PC-3 (cell line): ENCODE measurements at regions not wholly inside any gene's neighbourhood (a gene's known extent, or its start where the extent isn't known, plus 50 kb on each side); places are given as distances from the start of the nearest gene placed in this dataset.

Experiments
- ATAC-seq: fragments of 200-7000 bp; cut with Tn5 transposase; 2 replicates; pipeline ENCODE4 v1.9.1; 2020; ENCODE audit warnings: mild to moderate bottlenecking, moderate library complexity
- BruUV-seq: library from RNA; stranded (reverse); fragments of 400-500 nt; replicated peaks from 2 replicates; lab custom pipeline; 2021; lab: Mats Ljungman, UMichigan
- CTCF ChIA-PET: fragments of 300-600 bp; sonication (Branson Sonifier 250); formaldehyde crosslinking; loops from one replicate; lab custom pipeline; 2022; ENCODE audit warnings: antibody characterized with exemption; lab: Charles Lee
- POLR2A ChIA-PET: fragments of 300-600 bp; sonication (Branson Sonifier 250); formaldehyde crosslinking; loops from one replicate; lab custom pipeline; 2022; ENCODE audit warnings: antibody characterized with exemption; ENCODE audit not compliant: unreplicated experiment; lab: Charles Lee
- DNase-seq: peaks from one replicate; pipeline ENCODE4 v3.0.0-alpha.2; 2015
- H2AFZ ChIP-seq: fragments of 300-600 bp; sonication (generic); 2 replicates; pipeline ENCODE4 v1.6.0; 2016; ENCODE audit warnings: antibody characterized with exemption, low read length
- H3F3A ChIP-seq: fragments of 300-600 bp; sonication (generic); one replicate; pipeline ENCODE4 v1.6.0; 2017; ENCODE audit warnings: antibody characterized with exemption, low read length, control low read depth, mild to moderate bottlenecking; ENCODE audit not compliant: unreplicated experiment
- H3K27ac ChIP-seq: fragments of 300-600 bp; sonication (generic); 2 replicates; pipeline ENCODE4 v1.5.1; 2016; ENCODE audit warnings: mild to moderate bottlenecking, low read length
- H3K27me3 ChIP-seq: fragments of 300-600 bp; sonication (generic); 2 replicates; pipeline ENCODE4 v1.6.1; 2016; ENCODE audit warnings: low read length, mixed read lengths
- H3K36me3 ChIP-seq: fragments of 300-600 bp; sonication (generic); 2 replicates; pipeline ENCODE4 v1.6.1; 2016; ENCODE audit warnings: low read depth, mixed run types, low read length, mixed read lengths
- H3K4me1 ChIP-seq: fragments of 300-600 bp; sonication (generic); 2 replicates; pipeline ENCODE4 v1.5.1; 2016; ENCODE audit warnings: low read length; ENCODE audit not compliant: insufficient read depth
- H3K4me2 ChIP-seq: fragments of 300-600 bp; sonication (generic); 2 replicates; pipeline ENCODE4 v1.6.0; 2016; ENCODE audit warnings: low read length
- H3K4me3 ChIP-seq: fragments of 300-600 bp; sonication (generic); 2 replicates; pipeline ENCODE4 v1.5.1; 2016; ENCODE audit warnings: mild to moderate bottlenecking, low read length, mixed read lengths
- H3K79me2 ChIP-seq: fragments of 300-600 bp; sonication (generic); 2 replicates; pipeline ENCODE4 v1.6.1; 2017; ENCODE audit warnings: low read length, mixed read lengths
- H3K9ac ChIP-seq: fragments of 300-600 bp; sonication (generic); 2 replicates; pipeline ENCODE4 v1.6.0; 2016; ENCODE audit warnings: mild to moderate bottlenecking, low read length
- H3K9me2 ChIP-seq: fragments of 300-600 bp; sonication (generic); replicated peaks from 2 replicates; pipeline ENCODE4 v1.6.1; 2016; ENCODE audit warnings: mixed run types, low read length, mixed read lengths
- H3K9me3 ChIP-seq: fragments of 300-600 bp; sonication (generic); 2 replicates; pipeline ENCODE4 v1.6.1; 2016; ENCODE audit warnings: low read length, mixed read lengths
- H4K20me1 ChIP-seq: fragments of 300-600 bp; sonication (generic); 2 replicates; pipeline ENCODE4 v1.6.1; 2016; ENCODE audit warnings: low read length, mixed read lengths
- EZH2 ChIP-seq: fragments of 300-600 bp; sonication (generic); IDR thresholded peaks from one replicate; pipeline ENCODE4 v1.6.1; 2017; ENCODE audit warnings: antibody characterized with exemption, mild to moderate bottlenecking, low read length; ENCODE audit not compliant: unreplicated experiment
- EZH2phosphoT487 ChIP-seq: fragments of 300-600 bp; sonication (generic); IDR thresholded peaks from 2 replicates; pipeline ENCODE4 v1.6.1; 2018; ENCODE audit warnings: mild to moderate bottlenecking, antibody characterized with exemption, low read length, borderline replicate concordance
- intact Hi-C: fragments of 100-400 bp; cut with micrococcal nuclease; formaldehyde crosslinking; loops from 2 replicates; pipeline ENCODE4 v1.9.0; 2023
- TF ChIP-seq, protein P1 (sequence below): fragments of 300-600 bp; sonication (generic); conservative IDR thresholded peaks from 2 replicates; pipeline ENCODE4 v1.5.1; 2017; ENCODE audit warnings: antibody characterized with exemption, low read depth, mild to moderate bottlenecking, low read length

- Histone ChIP-seq H3K9ac (no peak overlapping the region), H3K36me3 (no peaks in the 10 kb centered on the region), H3F3A (no peaks in the 10 kb centered on the region), H3K79me2 (no peaks in the 10 kb centered on the region), H4K20me1 (no peaks in the 10 kb centered on the region), H3K27me3 (no peaks in the 10 kb centered on the region), H3K9me2 (no peaks in the 10 kb centered on the region), H3K27ac (no peak overlapping the region), H3K9me3 (no peaks in the 10 kb centered on the region), H3K4me3 (no peak overlapping the region), H3K4me2 (peak overlapping the region; percentile 8; the same call in 1 of the 2 replicates), H3K4me1 (peaks cover 22% of the 10 kb centered on the region), H2AFZ (no peak overlapping the region)
- intact Hi-C loops: no loop called here
- ChIA-PET POLR2A (no interaction called here), CTCF (interaction anchor here (0.5 kb wide), 1 partner anchor 100 kb away, joined by 4 read pairs; no protein-coding TSS in a partner anchor)
- TF ChIP-seq EZH2phosphoT487 (no peak), EZH2 (no peak)
- TF ChIP-seq, protein P1, sequence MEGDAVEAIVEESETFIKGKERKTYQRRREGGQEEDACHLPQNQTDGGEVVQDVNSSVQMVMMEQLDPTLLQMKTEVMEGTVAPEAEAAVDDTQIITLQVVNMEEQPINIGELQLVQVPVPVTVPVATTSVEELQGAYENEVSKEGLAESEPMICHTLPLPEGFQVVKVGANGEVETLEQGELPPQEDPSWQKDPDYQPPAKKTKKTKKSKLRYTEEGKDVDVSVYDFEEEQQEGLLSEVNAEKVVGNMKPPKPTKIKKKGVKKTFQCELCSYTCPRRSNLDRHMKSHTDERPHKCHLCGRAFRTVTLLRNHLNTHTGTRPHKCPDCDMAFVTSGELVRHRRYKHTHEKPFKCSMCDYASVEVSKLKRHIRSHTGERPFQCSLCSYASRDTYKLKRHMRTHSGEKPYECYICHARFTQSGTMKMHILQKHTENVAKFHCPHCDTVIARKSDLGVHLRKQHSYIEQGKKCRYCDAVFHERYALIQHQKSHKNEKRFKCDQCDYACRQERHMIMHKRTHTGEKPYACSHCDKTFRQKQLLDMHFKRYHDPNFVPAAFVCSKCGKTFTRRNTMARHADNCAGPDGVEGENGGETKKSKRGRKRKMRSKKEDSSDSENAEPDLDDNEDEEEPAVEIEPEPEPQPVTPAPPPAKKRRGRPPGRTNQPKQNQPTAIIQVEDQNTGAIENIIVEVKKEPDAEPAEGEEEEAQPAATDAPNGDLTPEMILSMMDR: no peak
- DNase-seq (peak; percentile 59), ATAC-seq (no peak)
- no TSS peak for BruUV-seq
These were observed 100.6 kb upstream of the GRIP1 start for GRCh38 chr12:66779466-66779865.

GRCh38 chr12:66786531-66787308 is 107.8 kb upstream of the GRIP1 start:
- Histone ChIP-seq H2AFZ (no peak overlapping the region), H4K20me1 (no peaks in the 10 kb centered on the region), H3K36me3 (no peaks in the 10 kb centered on the region), H3K9me3 (no peaks in the 10 kb centered on the region), H3K27ac (no peak overlapping the region), H3K9me2 (no peaks in the 10 kb centered on the region), H3K4me2 (no peak overlapping the region), H3K4me1 (no peaks in the 10 kb centered on the region), H3F3A (no peaks in the 10 kb centered on the region), H3K9ac (no peak overlapping the region), H3K27me3 (no peaks in the 10 kb centered on the region), H3K4me3 (no peak overlapping the region), H3K79me2 (no peaks in the 10 kb centered on the region)
- DNase-seq (no peak), ATAC-seq (no peak)
- TF ChIP-seq EZH2 (no peak), EZH2phosphoT487 (no peak)
- TF ChIP-seq, protein P1: no peak
- intact Hi-C loops: no loop called here
- BruUV-seq: no TSS peak
- CTCF ChIA-PET: no interaction called here
- POLR2A ChIA-PET: no interaction called here

DNA sequence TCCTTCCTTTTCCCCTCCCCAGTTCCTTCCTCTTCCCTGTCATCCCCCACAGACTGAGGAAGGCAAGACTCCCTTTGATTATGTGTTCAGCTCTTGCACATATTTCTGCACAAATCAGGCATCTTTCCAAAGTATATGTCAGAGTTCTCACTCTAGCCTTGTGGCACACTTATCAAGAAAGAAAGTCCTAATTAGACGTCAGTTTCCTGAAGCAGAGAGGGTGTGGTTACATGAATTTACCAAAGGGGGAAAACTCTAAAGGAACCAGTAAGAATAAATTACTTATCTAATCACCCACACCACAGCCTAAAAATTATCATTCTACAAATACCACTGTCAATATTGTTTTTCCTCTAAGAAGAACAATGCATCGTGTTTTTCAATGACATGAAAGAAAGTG is 120.7 kb upstream of the GRIP1 start:
- no peaks in the 10 kb centered on the region for H3K4me1 ChIP-seq
- ChIA-PET CTCF (no interaction called here), POLR2A (no interaction called here)
- ATAC-seq (no peak), DNase-seq (no peak)
- no peaks in the 10 kb centered on the region for H3K36me3 ChIP-seq
- H3K4me2 ChIP-seq: no peak overlapping the region
- no peaks in the 10 kb centered on the region for H3K9me2 ChIP-seq
- H3K27me3 ChIP-seq: 0 out of 2 replicates have a peak, but pooled peaks cover under 1% of the 10 kb centered on the region
- H3K9ac ChIP-seq: no peak overlapping the region
- H2AFZ ChIP-seq: no peak overlapping the region
- TF ChIP-seq, protein P1: no peak
- no peaks in the 10 kb centered on the region for H3F3A ChIP-seq
- no peak overlapping the region for H3K4me3 ChIP-seq
- no peaks in the 10 kb centered on the region for H4K20me1 ChIP-seq
- BruUV-seq: no TSS peak
- no peaks in the 10 kb centered on the region for H3K9me3 ChIP-seq
- no peak overlapping the region for H3K27ac ChIP-seq
- intact Hi-C loops: no loop called here
- H3K79me2 ChIP-seq: no peaks in the 10 kb centered on the region
